HEK293T (cell line): ENCODE measurements at regions not wholly inside any gene's neighbourhood (a gene's known extent, or its start where the extent isn't known, plus 50 kb on each side); places are given as distances from the start of the nearest gene placed in this dataset.

Experiments used
- ARNT ChIP-seq: fragments of 450-650 bp; IDR thresholded peaks from 2 replicates; pipeline ENCODE4 v1.6.1; 2017; ENCODE audit warnings: mild to moderate bottlenecking
- BHLHE40 ChIP-seq: fragments of 450-650 bp; IDR thresholded peaks from 2 replicates; pipeline ENCODE4 v1.6.1; 2016; ENCODE audit warnings: mild to moderate bottlenecking, moderate library complexity, borderline replicate concordance
- CTBP1 ChIP-seq: fragments of 450-650 bp; IDR thresholded peaks from 2 replicates; pipeline ENCODE4 v1.6.1; 2016; ENCODE audit warnings: borderline replicate concordance
- FOXA1 ChIP-seq: fragments of 450-650 bp; IDR thresholded peaks from 2 replicates; pipeline ENCODE4 v1.6.1; 2016; ENCODE audit warnings: mild to moderate bottlenecking
- FOXK2 ChIP-seq: fragments of 450-650 bp; IDR thresholded peaks from 2 replicates; pipeline ENCODE4 v1.6.1; 2016; ENCODE audit warnings: mild to moderate bottlenecking
- FOXM1 ChIP-seq: fragments of 450-650 bp; IDR thresholded peaks from 2 replicates; pipeline ENCODE4 v1.6.1; 2017; ENCODE audit warnings: mild to moderate bottlenecking, borderline replicate concordance
- HDGF ChIP-seq: fragments of 450-650 bp; IDR thresholded peaks from 2 replicates; pipeline ENCODE4 v1.6.1; 2017; ENCODE audit warnings: antibody characterized with exemption, borderline replicate concordance
- L3MBTL2 ChIP-seq: fragments of 450-650 bp; conservative IDR thresholded peaks from 2 replicates; pipeline ENCODE4 v1.6.1; 2016; ENCODE audit warnings: mild to moderate bottlenecking
- LEF1 ChIP-seq: fragments of 450-650 bp; IDR thresholded peaks from 2 replicates; pipeline ENCODE4 v1.6.1; 2017; ENCODE audit warnings: mild to moderate bottlenecking, borderline replicate concordance
- NFRKB ChIP-seq: fragments of 450-650 bp; IDR thresholded peaks from 2 replicates; pipeline ENCODE4 v1.6.1; 2016; ENCODE audit warnings: mild to moderate bottlenecking, moderate library complexity
- SUZ12 ChIP-seq: fragments of 450-650 bp; IDR thresholded peaks from 2 replicates; pipeline ENCODE4 v1.6.1; 2016; ENCODE audit warnings: mild to moderate bottlenecking
- TARDBP ChIP-seq: fragments of 450-650 bp; IDR thresholded peaks from 2 replicates; pipeline ENCODE4 v1.6.1; 2016
- ZNF384 ChIP-seq: fragments of 450-650 bp; IDR thresholded peaks from 2 replicates; pipeline ENCODE4 v1.6.1; 2016
- TF ChIP-seq, protein P1 (sequence below): fragments of 450-650 bp; IDR thresholded peaks from 2 replicates; pipeline ENCODE4 v1.6.1; 2016

DNA sequence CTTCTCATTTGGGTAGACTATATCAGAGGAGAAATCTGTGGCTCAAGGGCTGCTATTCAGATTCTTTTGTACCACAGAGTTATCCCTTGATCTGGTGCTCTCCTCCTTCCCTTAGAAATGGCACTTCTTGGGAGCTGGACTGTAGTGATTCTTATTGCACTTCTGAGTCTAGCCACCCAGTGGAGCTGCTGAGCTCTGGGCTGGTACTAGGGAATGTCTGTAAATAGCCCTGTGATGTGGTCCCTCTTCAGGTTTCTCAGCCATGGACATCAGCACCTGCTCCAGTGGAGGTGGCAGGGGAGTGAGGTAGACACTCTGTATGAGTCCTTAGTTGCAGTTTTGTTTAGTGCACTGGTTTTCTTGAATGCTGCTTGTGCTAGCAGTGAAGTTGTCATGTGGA lies 1292.6 kb downstream of the SI start:
- TF ChIP-seq ZNF384: no peak
- no peak for TF ChIP-seq TARDBP
- no peak for TF ChIP-seq SUZ12
- no peak for TF ChIP-seq NFRKB
- no peak for TF ChIP-seq HDGF
- TF ChIP-seq LEF1: no peak
- no peak for TF ChIP-seq ARNT
- TF ChIP-seq FOXA1: no peak
- TF ChIP-seq FOXM1: no peak
- TF ChIP-seq, protein P1, sequence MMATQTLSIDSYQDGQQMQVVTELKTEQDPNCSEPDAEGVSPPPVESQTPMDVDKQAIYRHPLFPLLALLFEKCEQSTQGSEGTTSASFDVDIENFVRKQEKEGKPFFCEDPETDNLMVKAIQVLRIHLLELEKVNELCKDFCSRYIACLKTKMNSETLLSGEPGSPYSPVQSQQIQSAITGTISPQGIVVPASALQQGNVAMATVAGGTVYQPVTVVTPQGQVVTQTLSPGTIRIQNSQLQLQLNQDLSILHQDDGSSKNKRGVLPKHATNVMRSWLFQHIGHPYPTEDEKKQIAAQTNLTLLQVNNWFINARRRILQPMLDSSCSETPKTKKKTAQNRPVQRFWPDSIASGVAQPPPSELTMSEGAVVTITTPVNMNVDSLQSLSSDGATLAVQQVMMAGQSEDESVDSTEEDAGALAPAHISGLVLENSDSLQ: no peak
- no peak for TF ChIP-seq FOXK2
- TF ChIP-seq CTBP1: no peak
- no peak for TF ChIP-seq BHLHE40
- no peak for TF ChIP-seq L3MBTL2
